ENCODE measurements at regions not wholly inside any gene's neighbourhood (a gene's known extent, or its start where the extent isn't known, plus 50 kb on each side); places are given as distances from the start of the nearest gene placed in this dataset.

DNA sequence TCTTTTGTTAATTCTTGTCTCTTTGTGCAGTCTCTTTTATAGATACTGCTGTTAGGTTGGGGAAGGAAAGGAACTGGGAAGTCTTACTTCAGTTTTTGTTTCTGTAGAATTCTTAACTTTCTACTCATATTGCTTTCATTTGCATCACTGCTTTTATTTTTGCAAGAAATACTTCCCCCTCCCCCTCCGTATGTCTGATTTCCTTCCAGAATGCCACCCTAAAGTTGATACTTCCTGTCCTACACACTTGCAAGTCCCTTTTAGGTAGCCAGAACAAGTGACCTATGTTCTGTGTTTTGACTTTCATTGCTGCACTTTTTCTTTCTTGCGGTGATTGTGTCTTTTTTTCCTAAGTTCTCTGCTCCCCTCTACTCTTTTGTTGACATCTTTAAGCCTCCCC, 477.4 kb downstream of the RSL24D1 start:
- no peaks in the 10 kb centered on the region for H3K9me3 Mint-ChIP-seq
- no peak for ATAC-seq (ENCODE audit: low read depth)
- H3K36me3 Mint-ChIP-seq: no peaks in the 10 kb centered on the region
- POLR2A ChIA-PET: no interaction called here
- DNase-seq: no peak
- no peaks in the 10 kb centered on the region for H3K27me3 Mint-ChIP-seq
- no peaks in the 10 kb centered on the region for H3K4me1 Mint-ChIP-seq
- H3K4me3 Mint-ChIP-seq: no peak overlapping the region
- H3K27ac Mint-ChIP-seq: no peak overlapping the region

DNA sequence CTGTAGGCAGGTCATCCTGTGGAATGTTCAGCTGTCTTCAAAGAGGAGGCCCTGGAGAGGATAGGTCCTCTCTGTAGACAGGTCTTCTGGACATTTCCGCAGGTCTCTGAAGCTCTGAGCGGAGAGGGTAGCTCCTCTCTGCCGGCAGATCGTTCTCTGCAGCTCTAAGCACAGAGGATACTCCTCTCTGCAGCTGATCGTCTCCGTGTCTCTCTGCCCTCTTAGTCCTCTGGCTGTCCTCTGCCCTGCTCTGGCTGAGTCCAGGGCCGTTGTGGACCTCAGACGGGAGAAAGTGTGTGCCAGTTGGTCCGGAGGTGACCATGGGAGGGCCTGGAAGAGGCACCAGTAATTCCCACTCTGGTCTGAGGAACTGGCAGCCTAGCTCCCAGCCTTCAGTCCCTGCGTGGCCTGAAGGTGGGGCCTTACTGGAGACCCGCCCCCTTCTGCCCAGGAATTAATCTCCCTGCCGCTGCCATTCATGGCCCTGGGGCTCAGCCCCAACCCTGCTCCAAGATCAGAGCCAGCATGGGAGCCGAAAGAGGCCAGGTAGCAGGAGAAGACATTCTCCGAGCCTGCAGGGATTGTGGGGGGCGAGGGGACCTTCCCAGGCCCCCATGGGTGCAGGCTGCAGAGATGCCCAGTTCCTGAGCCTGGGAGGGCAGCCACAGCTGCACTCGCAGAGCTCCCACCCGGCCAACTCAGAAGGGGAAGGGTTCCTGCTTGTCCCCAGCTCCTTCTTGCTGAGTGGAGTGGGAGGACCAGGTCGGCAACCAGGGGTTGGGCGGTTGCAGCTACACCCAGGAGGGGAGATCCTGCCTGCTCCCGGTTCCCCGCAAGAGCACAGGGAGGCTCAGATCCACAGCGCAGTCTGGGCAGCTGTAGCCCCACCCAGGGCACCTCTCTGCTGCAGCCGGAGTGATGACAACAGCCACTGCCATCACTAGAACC, 488.7 kb downstream of the RSL24D1 start:
- POLR2A ChIA-PET: no interaction called here
- Mint-ChIP-seq H3K4me1 (no peaks in the 10 kb centered on the region), H3K4me3 (no peak overlapping the region), H3K27ac (no peak overlapping the region), H3K9me3 (peaks cover 3% of the 10 kb centered on the region), H3K27me3 (no peaks in the 10 kb centered on the region), H3K36me3 (no peaks in the 10 kb centered on the region)
- DNase-seq (no peak), ATAC-seq (ENCODE audit: low read depth) (no peak)

DNA sequence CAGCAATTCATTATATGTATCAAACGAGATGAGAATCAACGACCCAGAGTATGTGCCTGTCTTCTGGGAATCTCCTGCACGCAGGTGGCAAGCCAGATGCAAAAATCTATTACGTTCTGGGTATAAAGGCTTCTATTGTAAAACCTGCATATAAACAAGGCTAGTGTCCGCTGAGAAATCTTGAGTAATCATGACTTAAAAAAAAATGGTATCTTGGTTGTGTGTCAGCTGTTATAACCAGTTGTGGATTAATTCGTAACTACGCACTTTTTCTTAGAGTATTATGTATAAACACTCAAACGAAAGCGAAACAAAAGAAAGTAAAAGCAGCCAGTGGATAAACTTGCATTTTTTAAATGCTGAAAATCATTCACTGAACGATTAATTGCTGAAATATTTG, 509.1 kb downstream of the RSL24D1 start:
- no peak for DNase-seq
- POLR2A ChIA-PET: no interaction called here
- ATAC-seq (ENCODE audit: low read depth): no peak
- Mint-ChIP-seq H3K9me3 (no peaks in the 10 kb centered on the region), H3K27me3 (no peaks in the 10 kb centered on the region), H3K36me3 (no peaks in the 10 kb centered on the region), H3K4me1 (no peaks in the 10 kb centered on the region), H3K27ac (no peak overlapping the region), H3K4me3 (no peak overlapping the region)
